ENCODE measurements at regions not wholly inside any gene's neighbourhood (a gene's known extent, or its start where the extent isn't known, plus 50 kb on each side); places are given as distances from the start of the nearest gene placed in this dataset.

- Histone ChIP-seq H2BK12ac (ENCODE audit: low read depth, low read length) (no peak overlapping the region), H3K9me3 (ENCODE audit: insufficient read depth in 2 of 2, low read depth in 1 of 2, low read length in 1 of 2) (peaks cover 52 to 73% of the 10 kb centered on the region in 2 experiments), H2AFZ (ENCODE audit: low read length) (no peak overlapping the region), H3K4ac (replicated peaks; ENCODE audit: insufficient read length, low read depth, low read length) (no peak overlapping the region), H3K23ac (ENCODE audit: insufficient read length) (no peak overlapping the region), H3K27me3 (replicated peaks in 1 of 4; ENCODE audit: control insufficient read depth in 3 of 4, extremely low read depth in 1 of 4, insufficient read depth in 3 of 4, low read length in 3 of 4) (no peaks in the 10 kb centered on the region), H4K20me1 (replicated peaks in 1 of 2; ENCODE audit: control insufficient read depth in 1 of 2, insufficient read depth in 2 of 2, low read length in 2 of 2) (no peaks in the 10 kb centered on the region), H4K5ac (ENCODE audit: insufficient read length, low read depth, low read length) (no peak overlapping the region), H3K79me1 (ENCODE audit: low read depth, low read length) (no peaks in the 10 kb centered on the region), H2BK15ac (ENCODE audit: low read length) (no peak overlapping the region), H3K18ac (ENCODE audit: extremely low read depth, low read length) (no peak overlapping the region), H3K4me1 (replicated peaks in 1 of 4; ENCODE audit: control insufficient read depth in 3 of 4, insufficient read depth in 4 of 4, low read length in 3 of 4) (no peaks in the 10 kb centered on the region), H3K27ac (ENCODE audit: low read depth, low read length) (no peak overlapping the region), H4K91ac (replicated peaks; ENCODE audit: insufficient read length, low read length) (no peak overlapping the region), H4K8ac (ENCODE audit: extremely low read depth, insufficient read depth, low read length) (no peak overlapping the region), H3K79me2 (ENCODE audit: control insufficient read depth in 1 of 2, insufficient read depth in 2 of 2, low read length in 2 of 2) (no peaks in the 10 kb centered on the region), H2AK5ac (ENCODE audit: low read depth, low read length) (no peak overlapping the region), H3K4me2 (ENCODE audit: insufficient read depth in 1 of 2, low read depth in 2 of 2, low read length in 2 of 2) (no peak overlapping the region), H2BK5ac (ENCODE audit: low read depth, low read length) (no peak overlapping the region), H2BK20ac (ENCODE audit: low read length) (no peak overlapping the region), H3K56ac (replicated peaks; ENCODE audit: insufficient read length, low read depth, low read length) (no peak overlapping the region), H3K36me3 (ENCODE audit: control insufficient read depth in 2 of 4, insufficient read depth in 4 of 4, low read length in 3 of 4) (no peaks in the 10 kb centered on the region), H3K23me2 (ENCODE audit: low read depth, low read length) (no peaks in the 10 kb centered on the region), H2BK120ac (replicated peaks; ENCODE audit: low read depth, low read length) (no peak overlapping the region), H3K4me3 (ENCODE audit: extremely low read depth in 1 of 4, insufficient read depth in 2 of 4, low read depth in 3 of 4, low read length in 4 of 4) (no peak overlapping the region), H3K9ac (replicated peaks in 1 of 4; ENCODE audit: extremely low read depth in 1 of 4, low read depth in 3 of 4, low read length in 3 of 4) (no peak overlapping the region), H3K14ac (ENCODE audit: insufficient read length) (no peak overlapping the region)
- no peak for DNase-seq (ENCODE audit: low read depth in 1 of 2, low spot score in 2 of 2)
- TF ChIP-seq SP1 (IDR thresholded peaks at IDR 0.05; ENCODE audit: low read depth, low read length), result no peak
- TF ChIP-seq CHD1 (IDR thresholded peaks at IDR 0.05; ENCODE audit: low read depth, low read length), result no peak
- TF ChIP-seq BACH1 (IDR thresholded peaks at IDR 0.05; ENCODE audit: low read length), result no peak
- TF ChIP-seq EP300 (IDR thresholded peaks at IDR 0.05; ENCODE audit: borderline replicate concordance in 1 of 2, low read depth in 2 of 2, low read length in 2 of 2), result no peak
- TF ChIP-seq TEAD4 (IDR thresholded peaks at IDR 0.05; ENCODE audit: low read depth, low read length), result no peak
- TF ChIP-seq RNF2 (IDR thresholded peaks at IDR 0.05; ENCODE audit: borderline replicate concordance, low read depth, low read length, missing control alignments, poor library complexity, severe bottlenecking), result no peak
- TF ChIP-seq SIRT6 (IDR thresholded peaks at IDR 0.05; ENCODE audit: low read length), result no peak
- no peak for TF ChIP-seq JUN (IDR thresholded peaks at IDR 0.05; ENCODE audit: low read depth, low read length)
- TF ChIP-seq POLR2A (IDR thresholded peaks at IDR 0.05; ENCODE audit: control extremely low read depth in 1 of 2, low read depth in 2 of 2, low read length in 2 of 2), result no peak
- TF ChIP-seq CBX8 (IDR thresholded peaks at IDR 0.05; ENCODE audit: borderline replicate concordance, low read depth, low read length), result no peak
- TF ChIP-seq MAFK (IDR thresholded peaks at IDR 0.05; ENCODE audit: low read depth, low read length), result no peak
- no peak for TF ChIP-seq RBBP5 (IDR thresholded peaks at IDR 0.05; ENCODE audit: borderline replicate concordance, low read depth, low read length)
- ChIA-PET POLR2A (ENCODE audit: partially characterized antibody) (no interaction called here), CTCF (ENCODE audit: partially characterized antibody) (interaction anchor here (0.9 kb wide), 1 partner anchor 352 kb away, joined by 4 read pairs; no protein-coding TSS in a partner anchor)
- no peak for FAIRE-seq
- 64% methylated on average over 6 of the region's 6 CpGs; no CpG with 5 or more reads in 1 of the 2 experiments for WGBS, 2 experiments (ENCODE audit: extremely low coverage in 1 of 2, insufficient coverage in 1 of 2, insufficient read length in 1 of 2, insufficient replicate concordance in 2 of 2, low coverage in 1 of 2, low lambda C conversion rate in 2 of 2, missing lambda C conversion rate in 1 of 2)
Measured at GRCh38 chr19:56917529-56917928, 77.0 kb upstream of the PEG3 start.
